Globus pallidus (tissue), 1 donor: ENCODE measurements at regions not wholly inside any gene's neighbourhood (a gene's known extent, or its start where the extent isn't known, plus 50 kb on each side); places are given as distances from the start of the nearest gene placed in this dataset.
A peak's percentile ranks its signal among the peaks of the same experiment; 100 is the strongest.

Source experiments
- DNase-seq: peaks from one replicate; pipeline ENCODE4 v3.0.0-alpha.2; 2015; ENCODE audit warnings: low spot score

DNA sequence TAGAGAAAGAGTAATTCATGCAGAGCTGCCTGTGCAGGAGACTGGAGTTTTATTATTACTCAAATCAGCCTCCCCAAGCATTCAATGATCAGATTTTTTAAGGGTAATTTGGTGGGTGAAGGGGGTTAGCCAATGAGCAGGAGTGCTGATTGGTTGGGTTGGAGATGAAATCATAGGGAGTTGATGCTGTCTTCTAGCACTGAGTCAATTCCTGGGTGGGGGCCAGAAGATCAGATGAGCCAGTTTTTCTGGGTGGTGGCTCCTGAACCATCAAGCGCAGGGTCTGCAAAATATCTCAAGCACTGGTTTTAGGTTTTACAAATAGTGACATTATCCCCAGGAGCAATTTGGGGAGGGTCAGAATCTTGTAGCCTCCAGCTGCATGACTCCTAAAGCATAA lies 312.8 kb upstream of the THSD7B start:
- no peak for DNase-seq

DNA sequence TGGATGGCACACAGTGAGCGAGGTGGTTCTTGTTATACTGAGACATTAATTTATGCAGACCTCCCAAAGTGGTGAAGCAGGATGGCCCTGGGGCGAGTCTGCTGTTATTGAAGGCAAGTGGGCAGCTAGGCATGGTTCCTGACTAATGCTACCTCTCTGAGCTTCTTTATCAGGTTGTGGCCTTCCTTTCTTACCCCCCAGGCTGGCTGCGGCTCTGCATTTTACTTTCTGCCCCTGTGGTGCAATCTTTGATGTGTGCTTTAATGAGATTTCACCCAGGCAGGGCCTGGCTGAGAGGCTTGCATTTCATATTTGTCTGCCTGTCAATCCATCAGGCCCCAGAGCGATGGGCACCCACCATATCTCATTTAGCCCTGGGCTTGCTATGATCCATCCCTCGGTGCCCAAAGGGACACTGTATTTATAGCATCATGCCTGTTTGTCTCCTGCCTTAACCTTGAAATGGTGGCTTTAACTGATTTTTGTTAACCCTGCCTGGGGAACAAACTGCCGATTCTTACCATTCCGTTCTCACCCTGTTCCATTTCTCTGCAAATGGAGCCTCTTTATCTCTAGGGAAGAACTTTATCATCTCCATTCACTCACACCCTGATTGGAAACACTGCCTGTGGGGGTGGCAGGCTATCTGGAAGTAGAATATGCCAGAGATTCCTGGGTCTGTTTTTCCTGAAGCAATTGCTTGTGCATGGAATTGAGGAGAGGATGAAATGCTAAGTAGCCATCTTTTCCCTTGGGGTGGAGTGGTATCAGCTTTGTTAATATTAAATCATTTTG lies 316.2 kb upstream of the THSD7B start:
- DNase-seq, result no peak

DNA sequence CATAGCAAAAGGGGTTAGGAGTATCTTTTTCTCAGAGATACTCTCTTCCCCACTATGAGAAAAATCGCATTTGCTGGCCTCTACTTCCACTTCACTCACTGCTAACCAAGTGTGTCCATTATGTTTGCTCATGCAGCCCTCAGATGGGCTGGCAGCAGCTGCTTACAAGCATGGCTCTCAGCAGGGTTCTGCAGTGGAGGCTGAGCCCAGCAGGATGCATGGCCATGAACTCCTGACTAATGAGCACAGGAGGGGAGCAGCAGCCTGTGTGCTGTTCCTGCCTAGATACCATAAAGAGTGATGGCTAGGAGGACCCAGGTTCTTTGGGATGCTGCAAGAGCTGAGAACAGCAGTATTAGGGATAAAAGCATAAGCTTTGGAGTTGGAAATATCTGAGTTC lies 316.9 kb upstream of the THSD7B start:
- no peak for DNase-seq

DNA sequence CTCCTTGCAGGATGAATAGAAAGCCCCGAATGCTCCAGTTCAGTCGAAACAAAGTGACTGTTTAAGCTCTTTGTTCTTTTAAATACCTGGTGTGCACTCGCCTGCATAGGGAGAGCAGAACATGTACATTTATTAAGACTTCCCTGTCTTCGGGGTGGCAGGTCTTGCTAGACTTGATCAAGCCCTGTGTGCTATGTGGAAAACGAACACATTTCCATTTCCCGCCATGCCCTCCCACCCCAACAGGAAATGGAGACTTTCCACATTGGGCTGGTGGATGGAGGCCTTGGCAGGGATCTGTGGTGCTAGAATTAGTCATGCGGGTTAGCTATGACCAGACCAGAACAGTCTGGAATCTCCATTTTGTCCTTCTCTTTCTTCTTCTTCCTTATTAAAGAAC lies 321.0 kb upstream of the THSD7B start:
- no peak for DNase-seq

DNA sequence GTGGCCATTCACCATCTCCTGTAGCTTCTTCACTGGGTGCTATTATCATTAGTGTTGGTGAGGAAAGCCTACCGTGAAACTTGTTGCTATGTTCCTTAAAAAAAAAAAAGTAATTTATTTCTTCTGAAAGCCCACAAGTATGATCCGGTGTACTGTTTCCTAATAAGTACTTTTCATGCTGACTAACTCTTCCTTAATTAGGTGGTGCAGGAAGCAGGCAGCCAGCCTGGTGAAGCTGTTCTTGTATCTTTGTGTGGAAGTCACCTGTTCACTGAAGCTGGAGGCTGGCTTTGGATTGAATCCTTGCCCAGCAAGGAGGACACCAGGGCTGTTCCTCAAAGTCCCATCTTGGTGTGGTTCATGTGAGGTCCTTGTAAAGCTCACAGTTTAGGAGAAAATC lies 321.7 kb upstream of the THSD7B start:
- DNase-seq, result no peak

DNA sequence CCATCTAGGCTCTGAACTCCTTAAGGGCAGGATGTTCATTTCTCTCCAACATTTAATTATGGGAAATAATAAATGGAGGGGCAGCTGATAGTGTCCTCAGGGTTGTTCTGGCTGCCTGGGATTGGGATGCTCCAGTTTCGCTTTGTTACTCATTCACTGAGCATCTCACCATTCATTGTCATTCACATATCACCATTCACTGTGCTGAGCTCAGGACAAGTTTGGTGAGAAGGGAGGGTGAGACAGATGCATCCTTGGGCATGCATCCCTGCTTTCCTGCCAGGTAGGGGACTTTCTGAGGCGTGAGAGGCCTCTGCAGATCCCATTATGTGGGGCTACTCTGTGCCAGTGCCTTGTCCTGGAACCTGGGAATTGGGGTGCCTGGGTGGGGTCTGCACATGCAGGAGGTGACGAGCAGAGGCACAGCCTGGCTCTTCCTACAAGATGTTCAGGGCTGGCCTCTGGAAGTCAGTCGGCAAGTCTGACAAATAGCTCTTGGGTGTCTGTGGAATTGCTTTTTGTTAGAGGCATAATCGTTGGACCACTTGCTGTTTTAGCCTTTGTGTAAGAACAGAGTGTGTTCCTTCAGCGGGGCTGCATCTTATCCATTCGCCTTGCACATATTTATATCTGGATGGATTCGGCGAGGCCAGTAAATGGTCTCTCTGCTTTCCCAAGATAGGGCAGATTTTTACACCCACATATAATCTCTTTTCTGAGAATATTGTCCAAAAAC lies 323.2 kb upstream of the THSD7B start:
- DNase-seq, result no peak

DNA sequence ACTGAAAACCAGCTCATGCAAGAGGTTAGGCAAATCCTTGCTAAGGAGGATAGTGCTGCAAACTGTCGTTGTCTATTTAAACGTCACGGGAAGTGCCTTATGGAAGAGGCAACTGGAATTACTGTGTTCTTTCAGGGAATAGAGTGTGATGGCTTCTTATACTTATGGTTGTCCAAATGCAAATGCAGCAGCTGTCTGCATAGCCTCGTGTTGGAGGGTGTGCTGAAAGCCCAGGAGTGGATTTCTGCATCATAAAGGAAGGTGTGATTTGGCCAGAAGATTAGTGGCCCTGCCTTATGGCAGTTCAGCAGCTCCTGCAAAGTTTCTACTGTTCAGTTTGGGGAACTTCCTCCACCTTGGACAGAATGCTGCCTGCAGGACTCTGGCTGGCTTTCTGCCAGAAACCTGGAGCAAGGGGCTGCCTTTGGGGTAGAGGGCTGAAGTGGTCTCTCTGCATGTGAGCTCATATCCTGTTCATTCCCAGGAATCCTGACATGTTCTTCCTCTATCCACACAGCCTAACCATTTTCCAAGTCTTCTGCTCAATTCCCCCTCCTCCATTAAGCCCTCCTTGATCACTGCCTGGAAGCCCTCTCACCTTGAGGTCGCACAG lies 321.2 kb upstream of the CXCR4 start:
- DNase-seq, result no peak

DNA sequence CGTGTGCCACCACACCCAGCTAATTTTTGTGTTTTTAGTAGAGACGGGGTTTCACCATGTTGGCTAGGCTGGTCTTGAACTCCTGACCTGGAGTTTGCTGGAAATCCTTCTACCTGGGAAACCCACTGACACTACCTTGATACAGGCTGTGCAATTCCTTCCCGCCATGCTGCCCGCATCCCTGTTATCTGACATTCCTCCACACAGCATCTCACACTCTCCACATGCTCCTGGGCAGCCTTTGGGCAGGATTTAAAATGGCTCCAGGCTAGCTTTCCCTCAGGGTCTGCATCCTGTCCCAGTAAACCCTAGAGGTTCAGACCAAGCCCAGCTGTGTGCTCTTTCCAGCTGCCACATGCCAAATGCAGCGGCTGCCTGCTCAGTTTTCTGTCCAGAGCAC lies 319.5 kb upstream of the CXCR4 start:
- no peak for DNase-seq

DNA sequence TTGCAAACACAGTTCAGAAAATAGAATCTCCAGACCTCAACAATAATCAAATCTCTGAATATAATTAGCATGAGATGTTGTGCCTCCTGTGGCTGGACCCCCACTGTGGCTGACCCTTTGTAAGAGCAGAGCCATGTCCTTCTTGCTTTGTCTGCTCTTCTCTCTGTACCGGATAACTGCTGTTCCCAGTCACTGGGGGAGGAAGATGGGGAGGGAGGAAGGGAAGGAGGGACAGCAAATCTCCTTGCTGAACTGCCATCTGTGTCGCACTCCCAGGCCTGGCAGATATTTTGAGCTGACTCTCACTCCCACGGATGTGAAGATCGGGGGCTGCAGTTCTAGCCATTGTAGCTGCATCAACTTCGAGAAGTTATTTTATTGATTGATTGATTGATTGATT lies 319.0 kb upstream of the CXCR4 start:
- DNase-seq, result no peak

DNA sequence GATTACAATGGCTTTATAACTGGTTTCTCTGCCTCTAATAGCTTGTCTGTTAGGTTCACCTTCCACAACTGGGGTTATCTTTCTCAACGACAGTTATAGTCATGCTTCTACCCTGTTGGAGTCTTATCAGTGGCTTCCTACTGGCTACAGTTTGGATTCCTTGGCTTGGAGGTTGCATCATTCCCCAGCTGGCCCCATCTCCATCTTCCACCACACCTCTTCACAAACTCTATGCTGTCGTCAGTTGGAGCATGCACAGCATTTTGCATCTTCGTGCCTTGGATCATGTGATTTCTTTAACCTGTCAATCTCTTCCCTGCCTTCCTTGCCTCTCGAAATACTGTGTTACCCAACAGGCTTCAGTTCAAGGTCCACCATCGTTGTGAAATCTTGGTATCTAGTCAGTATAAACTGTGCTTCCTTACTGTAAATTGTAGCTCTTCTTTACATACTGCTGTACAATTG lies 316.3 kb upstream of the CXCR4 start:
- DNase-seq, result no peak

DNA sequence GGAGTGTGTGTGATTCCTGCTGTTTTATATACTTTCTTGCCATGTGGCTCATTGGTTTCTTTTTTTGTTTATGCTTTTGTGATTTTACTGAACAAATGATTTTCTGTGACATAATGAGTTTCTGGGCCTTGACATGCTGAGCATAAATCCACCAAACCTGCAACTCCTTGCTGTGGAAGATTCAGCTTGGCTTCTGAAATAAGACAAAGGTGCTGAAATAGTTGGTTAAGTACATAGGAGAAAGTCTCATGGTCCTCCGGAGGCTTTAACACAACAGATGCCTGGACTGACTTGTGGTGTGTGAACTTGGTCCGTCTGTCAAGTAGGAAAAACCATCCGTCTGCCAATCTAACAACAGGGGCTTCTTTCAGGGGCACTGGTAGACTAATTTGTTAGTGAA lies 315.3 kb upstream of the CXCR4 start:
- DNase-seq, result no peak

DNA sequence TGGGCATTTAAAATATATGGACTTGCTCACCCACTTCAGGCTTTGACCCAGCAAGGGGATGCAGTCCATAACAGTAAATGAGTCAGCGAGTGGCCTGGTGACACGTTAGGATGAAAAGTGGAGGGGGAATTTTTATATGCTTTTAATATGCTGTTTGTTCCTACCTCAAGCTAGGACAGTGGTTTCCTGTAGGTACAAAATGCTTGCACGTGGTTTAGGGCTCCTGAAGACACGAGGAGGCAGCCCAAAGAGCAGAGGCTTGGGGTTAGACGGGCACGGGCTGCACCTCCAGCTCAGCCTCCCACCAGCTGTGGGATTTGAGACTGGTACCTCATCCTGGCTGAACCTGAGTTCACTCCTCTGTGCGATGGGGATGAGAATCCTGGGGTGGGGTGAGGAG lies 306.2 kb upstream of the CXCR4 start:
- DNase-seq, result no peak

DNA sequence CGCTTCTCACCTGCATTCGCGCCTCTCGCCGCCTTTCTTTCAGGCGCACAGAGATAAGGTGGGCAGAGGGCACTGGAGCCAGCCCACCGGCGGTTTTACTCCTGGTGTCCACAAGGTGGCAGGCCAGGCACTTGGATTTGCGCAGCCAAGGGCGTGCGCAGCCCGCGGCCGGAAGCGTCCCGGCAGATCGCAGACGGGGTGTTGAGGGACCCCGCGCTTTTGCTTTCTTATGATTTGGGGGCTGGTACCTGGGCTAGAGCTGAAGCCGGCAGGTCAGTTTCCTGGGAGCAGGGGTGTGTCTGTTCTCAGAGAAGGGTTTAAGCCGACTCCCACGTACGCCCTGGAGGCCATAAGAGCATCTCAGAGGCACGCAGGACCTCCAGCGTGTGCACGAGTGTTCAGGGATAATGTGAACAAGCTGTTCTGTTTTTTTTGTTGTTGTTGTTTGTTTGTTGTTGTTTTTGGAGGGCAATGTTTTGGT lies 305.6 kb upstream of the CXCR4 start:
- DNase-seq, result peak; percentile 34

DNA sequence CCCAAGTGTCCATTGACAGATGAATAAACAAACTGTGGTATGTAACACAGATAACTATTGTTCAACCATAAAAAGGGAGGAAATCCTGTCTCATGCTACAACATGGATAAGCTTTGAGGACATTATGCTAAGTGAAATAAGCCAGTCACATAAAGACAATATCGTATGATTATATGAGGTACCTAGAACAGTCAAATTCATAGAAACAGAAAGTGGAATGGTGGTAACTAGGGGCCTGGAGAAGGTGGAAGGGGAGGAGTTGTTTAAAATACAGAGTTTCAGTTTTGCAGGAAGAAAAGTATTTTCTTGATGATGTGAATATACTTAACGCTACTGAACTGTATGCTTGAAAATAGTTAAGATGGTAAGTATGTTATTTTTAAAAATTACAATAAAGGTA lies 304.6 kb upstream of the CXCR4 start:
- no peak for DNase-seq

DNA sequence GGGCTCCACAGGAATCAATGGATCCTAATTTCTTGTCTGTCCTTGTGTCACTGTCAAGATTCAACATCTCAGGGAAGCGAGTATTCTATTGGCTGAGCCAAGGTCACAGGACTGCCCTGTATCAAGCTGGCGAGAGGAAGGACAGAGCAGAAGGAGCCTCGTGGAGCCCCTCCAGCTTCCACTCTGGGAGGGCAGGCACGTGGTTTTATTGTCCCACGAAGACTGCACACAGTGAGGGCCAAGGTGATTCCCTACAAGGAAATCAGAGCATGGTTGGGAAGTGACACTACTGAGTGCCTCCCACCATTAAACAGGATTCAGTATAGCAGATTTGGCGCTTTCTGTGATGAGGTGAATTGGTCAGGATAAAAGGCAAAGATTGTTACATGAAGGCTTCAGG lies 302.4 kb upstream of the CXCR4 start:
- DNase-seq, result no peak

DNA sequence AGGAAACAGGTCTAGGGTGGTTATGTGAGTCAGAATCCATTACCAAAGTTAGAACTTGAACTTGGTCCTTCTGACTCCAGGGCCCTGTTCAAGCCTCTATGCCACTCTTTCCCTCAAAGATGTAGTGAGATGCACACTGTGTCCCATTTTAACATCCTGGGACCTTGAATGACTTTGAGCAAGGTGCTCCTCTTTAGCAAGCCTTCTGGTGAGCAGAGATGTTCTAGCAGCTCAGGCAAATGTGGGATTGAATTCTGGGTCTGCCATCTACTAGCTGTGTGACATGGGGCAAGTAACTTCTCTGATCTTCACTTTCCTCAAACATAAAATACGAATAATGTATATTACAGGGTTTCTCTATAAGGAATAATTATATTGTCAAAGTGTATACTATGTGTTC lies 294.0 kb upstream of the CXCR4 start:
- no peak for DNase-seq

DNA sequence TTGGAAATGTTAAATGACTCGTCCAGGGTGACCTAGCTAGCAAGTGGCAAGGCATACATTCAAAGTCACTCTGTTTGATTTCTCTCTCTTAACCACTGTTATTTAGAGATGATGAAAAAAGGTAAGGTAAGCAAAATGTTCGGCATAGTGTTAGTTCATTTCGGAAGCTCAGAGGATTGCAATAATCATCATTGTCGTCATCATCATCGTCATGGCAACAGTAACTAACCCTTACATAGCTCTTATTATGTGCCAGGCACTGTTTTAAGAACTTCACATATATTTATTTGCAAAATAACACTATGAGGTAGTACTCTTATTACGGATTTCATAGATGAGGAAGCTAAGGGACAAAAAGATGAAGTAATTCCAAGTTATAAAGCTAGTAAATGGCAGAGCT lies 292.7 kb upstream of the CXCR4 start:
- no peak for DNase-seq

DNA sequence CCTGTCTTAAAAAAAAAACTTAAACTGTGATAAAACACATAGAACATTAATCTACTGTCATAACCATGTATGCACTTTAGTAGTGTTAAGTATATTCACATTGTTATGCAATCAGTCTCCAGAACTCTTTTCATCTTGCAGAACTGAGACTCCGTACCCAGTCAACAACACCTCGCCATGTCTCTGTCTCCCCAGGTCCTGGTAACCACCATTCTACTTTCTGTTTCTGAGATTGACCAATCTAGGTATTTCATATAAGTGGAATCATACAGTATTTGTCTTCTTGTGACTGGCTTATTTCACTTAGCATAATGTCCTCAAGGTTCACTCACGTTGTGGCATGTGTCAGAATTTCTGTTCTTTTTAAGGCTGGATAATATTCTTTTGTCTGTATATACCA lies 290.8 kb upstream of the CXCR4 start:
- DNase-seq, result no peak

DNA sequence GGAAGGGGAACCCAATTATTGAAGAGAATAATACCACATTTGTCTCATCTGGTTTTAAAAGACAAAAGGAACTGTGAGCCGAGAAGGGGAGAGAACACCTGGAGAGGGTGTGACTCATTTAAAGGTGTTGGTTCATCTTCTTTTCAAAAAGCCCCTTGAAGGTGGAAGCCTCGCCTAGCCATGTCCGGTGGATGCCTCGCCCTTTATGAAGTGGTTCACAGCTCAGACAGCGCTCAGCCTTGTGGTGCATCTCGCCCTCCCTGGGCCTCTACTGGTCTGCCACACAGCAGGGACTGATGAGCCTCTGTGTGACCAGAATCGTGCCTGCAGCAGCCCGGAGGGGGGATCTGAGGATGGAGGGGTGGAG lies 290.0 kb upstream of the CXCR4 start:
- DNase-seq, result no peak

DNA sequence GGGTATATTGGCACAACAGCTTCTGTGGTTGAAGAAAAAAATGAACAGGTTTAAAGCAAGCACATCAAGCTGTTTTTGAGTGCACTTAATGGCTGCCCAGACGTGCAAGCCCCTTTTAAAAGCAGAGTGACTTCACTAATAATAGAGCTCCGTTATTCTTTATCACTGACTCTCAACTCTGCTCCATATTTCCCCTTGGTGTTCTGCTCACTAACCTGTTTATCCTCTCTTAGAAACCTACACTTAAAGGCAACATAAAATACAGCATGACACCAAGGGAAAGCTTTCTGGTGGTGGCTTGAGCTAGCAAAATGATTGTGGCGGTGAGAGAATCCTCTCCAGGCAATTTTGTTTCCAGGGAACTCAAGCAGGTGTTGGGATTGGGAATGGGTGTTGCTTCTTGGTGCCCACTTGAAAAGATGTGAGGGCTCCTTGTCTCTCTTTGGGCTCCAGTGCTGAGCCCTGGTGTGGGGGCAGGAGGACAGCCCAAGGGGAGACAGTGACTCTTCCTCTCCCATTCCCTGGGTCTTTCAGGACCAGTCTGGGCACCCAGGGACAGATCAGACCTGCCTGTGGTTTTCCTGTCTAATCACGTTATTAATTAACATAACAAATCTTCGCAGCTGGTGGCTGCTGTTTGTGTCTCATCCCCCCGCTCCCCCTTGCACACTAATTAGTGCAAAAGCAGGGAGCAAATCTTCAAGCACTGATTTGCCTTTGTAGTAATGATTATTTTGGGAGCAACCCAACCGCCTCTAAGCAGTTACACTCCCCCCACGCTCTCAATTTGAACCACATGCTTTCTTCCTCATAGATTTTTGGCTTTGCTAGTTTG lies 289.4 kb upstream of the CXCR4 start:
- DNase-seq, result no peak

DNA sequence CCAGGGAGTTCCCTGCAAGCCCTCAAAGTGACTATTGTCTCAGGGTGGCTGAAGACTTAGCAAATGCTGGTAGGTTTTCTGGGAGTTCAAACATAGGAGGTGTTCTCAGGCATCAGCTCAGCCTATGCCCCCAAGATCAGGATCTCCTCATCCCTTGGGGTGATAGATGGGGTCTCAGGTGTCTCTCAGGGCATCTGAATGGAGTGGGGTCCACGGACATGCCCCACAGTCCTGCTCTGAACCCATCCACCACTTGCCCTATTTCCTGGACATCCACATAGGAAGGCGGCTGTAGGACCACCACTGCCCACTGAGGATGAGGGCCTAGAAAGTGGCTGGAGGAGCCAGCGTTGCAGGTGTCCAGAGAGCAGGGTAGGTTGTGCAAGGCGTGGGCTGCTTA lies 287.0 kb upstream of the CXCR4 start:
- no peak for DNase-seq

DNA sequence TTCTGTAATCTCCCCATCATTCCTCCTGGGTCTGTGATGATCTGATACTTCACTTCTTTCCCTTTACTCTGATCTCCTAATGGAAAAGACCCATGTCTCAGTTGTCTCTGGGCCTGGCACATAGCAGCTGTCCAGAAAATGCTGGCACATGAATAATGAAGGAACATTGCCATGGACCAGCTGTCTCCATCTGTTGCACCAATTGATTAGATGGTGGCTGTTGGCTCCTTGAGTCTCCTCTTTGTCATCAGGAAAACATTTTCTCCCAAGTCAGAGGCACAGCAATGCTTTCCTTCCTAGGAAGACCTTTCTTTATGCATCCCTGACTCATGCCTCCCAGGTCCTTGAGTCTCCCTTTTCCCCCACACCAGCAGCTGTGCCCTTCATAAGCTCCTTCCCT lies 286.2 kb upstream of the CXCR4 start:
- DNase-seq, result no peak
